Neural cell (in vitro differentiated cells): ENCODE measurements at regions not wholly inside any gene's neighbourhood (a gene's known extent, or its start where the extent isn't known, plus 50 kb on each side); places are given as distances from the start of the nearest gene placed in this dataset.

Experiments
- H2AFZ ChIP-seq: fragments of 200-600, 300-800 bp; sonication (generic), shearing (Covaris generic); 2 replicates; pipeline ENCODE4 v1.6.0; 2014; ENCODE audit warnings: low read depth, mild to moderate bottlenecking, antibody characterized with exemption, low read length, moderate library complexity
- H3F3A ChIP-seq: fragments of 200-600 bp; shearing (Covaris generic); 2 replicates; pipeline ENCODE4 v1.6.1; 2016; ENCODE audit warnings: mild to moderate bottlenecking, moderate library complexity, mixed read lengths, antibody characterized with exemption, low read length; ENCODE audit not compliant: insufficient read depth, poor library complexity, severe bottlenecking
- H3K27ac ChIP-seq: fragments of 200-600, 300-800 bp; sonication (generic), shearing (Covaris generic); 2 replicates; pipeline ENCODE4 v1.5.1; 2014; ENCODE audit warnings: mild to moderate bottlenecking, low read length, moderate library complexity
- H3K27me3 ChIP-seq: fragments of 300-800, 200-600 bp; sonication (generic), shearing (Covaris generic); 2 replicates; pipeline ENCODE4 v1.6.0; 2014; ENCODE audit warnings: mild to moderate bottlenecking, low read depth, low read length, moderate library complexity; ENCODE audit not compliant: insufficient read depth
- H3K36me3 ChIP-seq: fragments of 300-800, 200-600 bp; sonication (generic), shearing (Covaris generic); 2 replicates; pipeline ENCODE4 v1.5.1; 2014; ENCODE audit warnings: mild to moderate bottlenecking, antibody characterized with exemption, low read length, moderate library complexity; ENCODE audit not compliant: insufficient read depth
- H3K4me2 ChIP-seq: fragments of 300-800, 200-600 bp; sonication (generic), shearing (Covaris generic); 2 replicates; pipeline ENCODE4 v1.6.0; 2014; ENCODE audit warnings: mild to moderate bottlenecking, low read length
- H3K4me3 ChIP-seq: fragments of 300-800, 200-600 bp; sonication (generic), shearing (Covaris generic); 2 replicates; pipeline ENCODE4 v1.5.1; 2014; ENCODE audit warnings: mild to moderate bottlenecking, low read length, moderate library complexity
- H3K79me2 ChIP-seq: fragments of 200-600 bp; shearing (Covaris generic); replicated peaks from 2 replicates; pipeline ENCODE4 v1.6.0; 2014; ENCODE audit warnings: mild to moderate bottlenecking, low read length, moderate library complexity; ENCODE audit not compliant: insufficient read depth
- H3K9ac ChIP-seq: fragments of 300-800, 200-600 bp; sonication (generic), shearing (Covaris generic); 2 replicates; pipeline ENCODE4 v1.6.1; 2016; ENCODE audit warnings: mild to moderate bottlenecking, low read length, mixed read lengths
- H3K9me2 ChIP-seq: fragments of 200-600 bp; shearing (Covaris generic); 2 replicates; pipeline ENCODE4 v1.6.1; 2016; ENCODE audit warnings: mild to moderate bottlenecking, low read length, mixed read lengths; ENCODE audit not compliant: insufficient read depth
- H3K9me3 ChIP-seq: fragments of 200-600, 300-800 bp; sonication (generic), shearing (Covaris generic); 2 replicates; pipeline ENCODE4 v1.6.1; 2016; ENCODE audit warnings: mild to moderate bottlenecking, mixed run types, low read length, moderate library complexity, mixed read lengths
- H4K20me1 ChIP-seq: fragments of 200-600 bp; shearing (Covaris generic); 2 replicates; pipeline ENCODE4 v1.6.1; 2016; ENCODE audit warnings: mild to moderate bottlenecking, mixed run types; ENCODE audit not compliant: insufficient read depth
- CTCF ChIP-seq: fragments of 450-650 bp; IDR thresholded peaks from 2 replicates; pipeline ENCODE4 v1.5.1; 2014; ENCODE audit warnings: antibody characterized with exemption, mild to moderate bottlenecking, moderate library complexity; ENCODE audit not compliant: poor library complexity, severe bottlenecking
- EP300 ChIP-seq: fragments of 450-650 bp; conservative IDR thresholded peaks from 2 replicates; pipeline ENCODE4 v1.6.1; 2014; ENCODE audit warnings: antibody characterized with exemption, mild to moderate bottlenecking, moderate library complexity; ENCODE audit not compliant: poor library complexity, severe bottlenecking
- EZH2 ChIP-seq: fragments of 200-600, 300-800 bp; shearing (Covaris generic), sonication (generic); IDR thresholded peaks from 2 replicates; pipeline ENCODE4 v1.6.1; 2014; ENCODE audit warnings: antibody characterized with exemption, low read length, borderline replicate concordance, mild to moderate bottlenecking; ENCODE audit not compliant: insufficient read depth, poor library complexity, severe bottlenecking
- MXI1 ChIP-seq: fragments of 450-650 bp; conservative IDR thresholded peaks from 2 replicates; pipeline ENCODE4 v1.6.1; 2014; ENCODE audit warnings: antibody characterized with exemption, mild to moderate bottlenecking; ENCODE audit not compliant: poor library complexity, severe bottlenecking
- POLR2AphosphoS5 ChIP-seq: IDR thresholded peaks from 2 replicates; pipeline ENCODE4 v1.6.1; 2012
- RAD21 ChIP-seq: fragments of 450-650 bp; conservative IDR thresholded peaks from 2 replicates; pipeline ENCODE4 v1.6.1; 2014; ENCODE audit warnings: antibody characterized with exemption, mild to moderate bottlenecking, moderate library complexity
- REST ChIP-seq: IDR thresholded peaks from 2 replicates; pipeline ENCODE4 v1.6.1; 2012; ENCODE audit warnings: borderline replicate concordance
- SMC3 ChIP-seq: fragments of 450-650 bp; conservative IDR thresholded peaks from 2 replicates; pipeline ENCODE4 v1.6.1; 2014; ENCODE audit warnings: antibody characterized with exemption, mild to moderate bottlenecking, moderate library complexity; ENCODE audit not compliant: poor library complexity
- TAF1 ChIP-seq: IDR thresholded peaks from 2 replicates; pipeline ENCODE4 v1.6.1; 2012; ENCODE audit warnings: low read depth

- H3K4me2 ChIP-seq, result no peak overlapping the region
- no peaks in the 10 kb centered on the region for H3K9me3 ChIP-seq
- H3K27ac ChIP-seq, result no peak overlapping the region
- no peaks in the 10 kb centered on the region for H3K36me3 ChIP-seq
- no peak overlapping the region for H2AFZ ChIP-seq
- no peaks in the 10 kb centered on the region for H3F3A ChIP-seq
- no peak overlapping the region for H3K9ac ChIP-seq
- TF ChIP-seq EZH2 (no peak), RAD21 (no peak), POLR2AphosphoS5 (no peak), REST (no peak), TAF1 (no peak), SMC3 (no peak), MXI1 (no peak), EP300 (no peak), CTCF (no peak)
- H3K27me3 ChIP-seq, result no peaks in the 10 kb centered on the region
- no peaks in the 10 kb centered on the region for H3K79me2 ChIP-seq
- H3K4me3 ChIP-seq, result no peak overlapping the region
- no peaks in the 10 kb centered on the region for H3K9me2 ChIP-seq
- no peaks in the 10 kb centered on the region for H4K20me1 ChIP-seq
Measured at GRCh38 chr3:154044671-154045070, 76.5 kb upstream of the ARHGEF26 start.

GRCh38 chr3:154050216-154050615 lies 71.0 kb upstream of the ARHGEF26 start:
- Histone ChIP-seq H3K27me3 (no peaks in the 10 kb centered on the region), H3F3A (no peaks in the 10 kb centered on the region), H3K27ac (no peak overlapping the region), H4K20me1 (no peaks in the 10 kb centered on the region), H3K4me2 (no peak overlapping the region), H3K9me2 (no peaks in the 10 kb centered on the region), H3K79me2 (no peaks in the 10 kb centered on the region), H3K9me3 (no peaks in the 10 kb centered on the region), H3K9ac (no peak overlapping the region), H3K4me3 (no peak overlapping the region), H3K36me3 (no peaks in the 10 kb centered on the region), H2AFZ (no peak overlapping the region)
- TF ChIP-seq POLR2AphosphoS5 (no peak), EZH2 (no peak), EP300 (no peak)

- H3K4me3 ChIP-seq, result no peak overlapping the region
- H3K9ac ChIP-seq, result no peak overlapping the region
- H2AFZ ChIP-seq, result no peak overlapping the region
- H3K4me2 ChIP-seq, result no peak overlapping the region
- TF ChIP-seq MXI1, result no peak
- no peak for TF ChIP-seq POLR2AphosphoS5
- TF ChIP-seq EP300, result no peak
- no peak for TF ChIP-seq EZH2
- no peak for TF ChIP-seq CTCF
- TF ChIP-seq RAD21, result no peak
- TF ChIP-seq SMC3, result no peak
- TF ChIP-seq REST, result no peak
- TF ChIP-seq TAF1, result no peak
- no peaks in the 10 kb centered on the region for H3K36me3 ChIP-seq
- no peaks in the 10 kb centered on the region for H3K9me2 ChIP-seq
- H3K27me3 ChIP-seq, result no peaks in the 10 kb centered on the region
- H3F3A ChIP-seq, result no peaks in the 10 kb centered on the region
- no peaks in the 10 kb centered on the region for H4K20me1 ChIP-seq
- no peaks in the 10 kb centered on the region for H3K79me2 ChIP-seq
- H3K9me3 ChIP-seq, result no peaks in the 10 kb centered on the region
- no peak overlapping the region for H3K27ac ChIP-seq
Measured at GRCh38 chr3:154050766-154051165, 70.4 kb upstream of the ARHGEF26 start.
